ENCODE measurements at regions not wholly inside any gene's neighbourhood (a gene's known extent, or its start where the extent isn't known, plus 50 kb on each side); places are given as distances from the start of the nearest gene placed in this dataset.

GRCh38 chr2:66233981-66234380 is 200.9 kb upstream of the MEIS1 start:
- H4K8ac ChIP-seq (ENCODE audit: extremely low read depth, insufficient read depth, low read length) = no peak overlapping the region
- WGBS, 2 experiments (ENCODE audit: extremely low coverage in 1 of 2, insufficient coverage in 1 of 2, insufficient read length in 1 of 2, insufficient replicate concordance in 2 of 2, low coverage in 1 of 2, low lambda C conversion rate in 2 of 2, missing lambda C conversion rate in 1 of 2) = 84% methylated on average over 2 of the region's 2 CpGs; no CpG with 5 or more reads in 1 of the 2 experiments
- no peak overlapping the region for H2BK20ac ChIP-seq (ENCODE audit: low read length)
- no peak overlapping the region for H2BK15ac ChIP-seq (ENCODE audit: low read length)
- H3K56ac ChIP-seq (replicated peaks; ENCODE audit: insufficient read length, low read depth, low read length) = no peak overlapping the region
- no peaks in the 10 kb centered on the region for H3K79me1 ChIP-seq (ENCODE audit: low read depth, low read length)
- ChIA-PET POLR2A (ENCODE audit: partially characterized antibody) (no interaction called here), CTCF (ENCODE audit: partially characterized antibody) (no interaction called here)
- no peak overlapping the region for H2BK120ac ChIP-seq (replicated peaks; ENCODE audit: low read depth, low read length)
- TF ChIP-seq EGR1 (IDR thresholded peaks at IDR 0.05; ENCODE audit: borderline replicate concordance, low read depth, low read length) = no peak
- TF ChIP-seq CBX8 (IDR thresholded peaks at IDR 0.05; ENCODE audit: borderline replicate concordance, low read depth, low read length) = no peak
- no peak for TF ChIP-seq JUN (IDR thresholded peaks at IDR 0.05; ENCODE audit: low read depth, low read length)
- no peak for TF ChIP-seq POLR2A (IDR thresholded peaks at IDR 0.05; ENCODE audit: control extremely low read depth in 1 of 2, low read depth in 2 of 2, low read length in 2 of 2)
- no peak for TF ChIP-seq NRF1 (IDR thresholded peaks at IDR 0.05; ENCODE audit: low read depth, low read length)
- no peak for TF ChIP-seq SP4 (IDR thresholded peaks at IDR 0.05; ENCODE audit: low read length)
- TF ChIP-seq EP300 (IDR thresholded peaks at IDR 0.05; ENCODE audit: borderline replicate concordance in 1 of 2, low read depth in 2 of 2, low read length in 2 of 2) = no peak
- TF ChIP-seq TCF12 (IDR thresholded peaks at IDR 0.05; ENCODE audit: low read depth, low read length) = no peak
- no peak for TF ChIP-seq GTF2F1 (IDR thresholded peaks at IDR 0.05; ENCODE audit: borderline replicate concordance, low read depth, low read length)
- TF ChIP-seq ATF2 (IDR thresholded peaks at IDR 0.05; ENCODE audit: low read length) = no peak
- no peak for TF ChIP-seq SIRT6 (IDR thresholded peaks at IDR 0.05; ENCODE audit: low read length)
- no peak overlapping the region for H2BK5ac ChIP-seq (ENCODE audit: low read depth, low read length)
- no peak overlapping the region for H3K4ac ChIP-seq (replicated peaks; ENCODE audit: insufficient read length, low read depth, low read length)
- H2AK5ac ChIP-seq (ENCODE audit: low read depth, low read length) = no peak overlapping the region
- H3K18ac ChIP-seq (ENCODE audit: extremely low read depth, low read length) = no peak overlapping the region
- no peak overlapping the region for H3K14ac ChIP-seq (ENCODE audit: insufficient read length)
- no peak for FAIRE-seq
- H2AFZ ChIP-seq (ENCODE audit: low read length) = no peak overlapping the region
- H3K4me2 ChIP-seq (ENCODE audit: insufficient read depth in 1 of 2, low read depth in 2 of 2, low read length in 2 of 2) = no peak overlapping the region
- H3K79me2 ChIP-seq (ENCODE audit: control insufficient read depth in 1 of 2, insufficient read depth in 2 of 2, low read length in 2 of 2) = no peaks in the 10 kb centered on the region
- H3K23me2 ChIP-seq (ENCODE audit: low read depth, low read length) = no peaks in the 10 kb centered on the region
- H3K27me3 ChIP-seq (replicated peaks in 1 of 4; ENCODE audit: control insufficient read depth in 3 of 4, extremely low read depth in 1 of 4, insufficient read depth in 3 of 4, low read length in 3 of 4) = peaks cover 0 to 1% (median 0%) of the 10 kb centered on the region in 4 experiments; a peak in 2 of 7 replicates
- H4K5ac ChIP-seq (ENCODE audit: insufficient read length, low read depth, low read length) = no peak overlapping the region
- DNase-seq (ENCODE audit: low read depth in 1 of 2, low spot score in 2 of 2) = no peak
- H3K27ac ChIP-seq (ENCODE audit: low read depth, low read length) = no peak overlapping the region
- H4K91ac ChIP-seq (replicated peaks; ENCODE audit: insufficient read length, low read length) = no peak overlapping the region
- no peak overlapping the region for H3K9ac ChIP-seq (replicated peaks in 1 of 4; ENCODE audit: extremely low read depth in 1 of 4, low read depth in 3 of 4, low read length in 3 of 4)
- no peak overlapping the region for H3K23ac ChIP-seq (ENCODE audit: insufficient read length)
- no peak overlapping the region for H3K4me3 ChIP-seq (ENCODE audit: extremely low read depth in 1 of 4, insufficient read depth in 2 of 4, low read depth in 3 of 4, low read length in 4 of 4)
- H4K20me1 ChIP-seq (replicated peaks in 1 of 2; ENCODE audit: control insufficient read depth in 1 of 2, insufficient read depth in 2 of 2, low read length in 2 of 2) = no peaks in the 10 kb centered on the region
- no peaks in the 10 kb centered on the region for H3K9me3 ChIP-seq (ENCODE audit: insufficient read depth in 2 of 2, low read depth in 1 of 2, low read length in 1 of 2)
- H3K4me1 ChIP-seq (replicated peaks in 1 of 4; ENCODE audit: control insufficient read depth in 3 of 4, insufficient read depth in 4 of 4, low read length in 3 of 4) = no peaks in the 10 kb centered on the region; a peak in 2 of 7 replicates
- H3K36me3 ChIP-seq (ENCODE audit: control insufficient read depth in 2 of 4, insufficient read depth in 4 of 4, low read length in 3 of 4) = no peaks in the 10 kb centered on the region
- no peak overlapping the region for H2BK12ac ChIP-seq (ENCODE audit: low read depth, low read length)
